Fibroblast of mammary gland (primary cell): ENCODE measurements at regions not wholly inside any gene's neighbourhood (a gene's known extent, or its start where the extent isn't known, plus 50 kb on each side); places are given as distances from the start of the nearest gene placed in this dataset.
"Not testable (repeated sequence)": the region's sequence is repeated elsewhere in the genome, so short reads cannot be mapped to it uniquely, and the experiment has no call there.

ENCODE experiments used
- DNase-seq: peaks from one replicate; pipeline ENCODE4 v3.0.0-alpha.2; 2010; ENCODE audit warnings: low read depth
- H3K4me3 ChIP-seq: 2 replicates; pipeline ENCODE4 v1.5.1; 2011; ENCODE audit warnings: low read depth, mild to moderate bottlenecking, low read length, moderate library complexity; ENCODE audit not compliant: control insufficient read depth
- TF ChIP-seq, protein P1 (sequence below): conservative IDR thresholded peaks from 2 replicates; pipeline ENCODE4 v1.5.1; 2011; ENCODE audit warnings: low read depth, low read length, inconsistent platforms; ENCODE audit not compliant: control insufficient read depth, insufficient read depth

DNA sequence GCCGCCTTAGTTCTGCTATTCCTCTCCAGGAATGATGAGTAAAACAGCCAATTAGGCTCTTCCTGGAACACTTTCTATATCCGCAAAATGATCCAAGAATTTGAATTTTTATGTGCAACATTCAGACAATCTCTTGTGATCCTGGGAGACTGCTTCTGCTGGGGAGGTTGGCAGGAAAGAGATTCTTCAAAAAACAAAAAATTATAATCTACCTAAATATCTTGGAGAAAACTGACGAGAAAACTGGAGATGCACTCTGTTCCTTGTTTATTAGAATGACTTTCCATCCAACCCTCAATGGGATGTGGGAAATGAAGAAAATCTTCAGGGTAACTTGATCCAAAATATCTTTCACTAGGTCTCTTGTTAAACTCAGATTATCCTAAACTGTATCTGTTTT is 346.3 kb upstream of the UBE2E2 start:
- H3K4me3 ChIP-seq = no peak overlapping the region
- TF ChIP-seq, protein P1, sequence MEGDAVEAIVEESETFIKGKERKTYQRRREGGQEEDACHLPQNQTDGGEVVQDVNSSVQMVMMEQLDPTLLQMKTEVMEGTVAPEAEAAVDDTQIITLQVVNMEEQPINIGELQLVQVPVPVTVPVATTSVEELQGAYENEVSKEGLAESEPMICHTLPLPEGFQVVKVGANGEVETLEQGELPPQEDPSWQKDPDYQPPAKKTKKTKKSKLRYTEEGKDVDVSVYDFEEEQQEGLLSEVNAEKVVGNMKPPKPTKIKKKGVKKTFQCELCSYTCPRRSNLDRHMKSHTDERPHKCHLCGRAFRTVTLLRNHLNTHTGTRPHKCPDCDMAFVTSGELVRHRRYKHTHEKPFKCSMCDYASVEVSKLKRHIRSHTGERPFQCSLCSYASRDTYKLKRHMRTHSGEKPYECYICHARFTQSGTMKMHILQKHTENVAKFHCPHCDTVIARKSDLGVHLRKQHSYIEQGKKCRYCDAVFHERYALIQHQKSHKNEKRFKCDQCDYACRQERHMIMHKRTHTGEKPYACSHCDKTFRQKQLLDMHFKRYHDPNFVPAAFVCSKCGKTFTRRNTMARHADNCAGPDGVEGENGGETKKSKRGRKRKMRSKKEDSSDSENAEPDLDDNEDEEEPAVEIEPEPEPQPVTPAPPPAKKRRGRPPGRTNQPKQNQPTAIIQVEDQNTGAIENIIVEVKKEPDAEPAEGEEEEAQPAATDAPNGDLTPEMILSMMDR = no peak
- no peak for DNase-seq

DNA sequence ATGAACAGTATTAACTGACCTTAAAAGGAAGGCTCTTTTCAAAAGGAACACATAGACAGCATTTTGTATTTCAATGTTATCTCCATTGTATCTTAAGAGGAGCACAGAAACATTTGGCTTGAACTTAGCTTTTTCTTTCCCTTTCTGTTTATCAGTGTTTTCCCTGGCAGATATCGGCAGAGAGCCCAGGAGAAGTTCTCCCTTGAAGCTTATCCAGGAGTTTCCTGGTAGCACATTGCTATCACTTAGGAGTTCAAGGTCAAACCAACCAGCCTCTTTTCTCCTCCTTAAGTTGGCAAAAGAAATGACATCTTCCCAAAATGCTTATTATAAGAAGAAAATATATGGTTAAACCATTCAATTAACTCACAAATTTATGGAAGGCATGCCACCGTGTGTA is 344.6 kb upstream of the UBE2E2 start:
- TF ChIP-seq, protein P1 = no peak
- H3K4me3 ChIP-seq = no peak overlapping the region
- no peak for DNase-seq

DNA sequence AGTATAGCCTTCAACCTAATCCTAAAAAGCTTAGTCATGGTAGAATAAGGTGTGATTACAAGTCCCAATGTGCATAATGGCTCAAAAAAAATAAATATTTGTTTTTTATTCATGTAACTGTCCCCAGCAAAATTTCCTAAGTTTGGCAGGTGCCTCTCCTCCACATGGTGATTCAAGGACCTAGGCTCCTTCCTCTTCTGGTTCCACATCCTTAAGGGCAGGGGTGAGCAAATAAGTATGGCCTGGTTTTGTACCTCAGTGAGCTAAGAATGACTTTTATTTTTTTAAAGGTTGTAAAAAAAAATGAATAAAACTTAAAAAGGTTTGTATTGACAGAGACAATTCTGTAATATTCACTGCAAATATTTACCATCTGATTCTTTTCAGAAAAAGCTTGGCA is 343.5 kb upstream of the UBE2E2 start:
- TF ChIP-seq, protein P1 = no peak
- no peak for DNase-seq

DNA sequence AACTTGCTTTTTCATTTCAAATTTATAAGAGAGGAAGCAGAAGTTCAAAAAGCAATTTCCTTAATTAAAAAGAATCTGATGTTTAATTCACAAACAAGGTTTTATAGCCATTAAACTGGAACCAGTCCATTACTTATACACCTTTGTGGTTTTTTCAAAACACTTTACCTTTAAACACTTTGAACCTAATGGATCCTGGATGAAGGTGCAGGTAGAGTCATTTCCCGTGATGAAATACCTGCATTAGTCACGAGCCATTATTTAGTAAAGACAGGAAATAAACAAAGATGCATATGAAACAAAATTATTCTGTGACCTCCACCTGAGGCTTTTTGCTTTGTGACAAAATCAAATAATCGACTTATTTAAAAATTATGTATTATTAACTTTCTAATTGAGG is 341.7 kb upstream of the UBE2E2 start:
- no peak for DNase-seq
- no peak overlapping the region for H3K4me3 ChIP-seq
- TF ChIP-seq, protein P1 = no peak

More for the DNA sequence above, 343.5 kb upstream of the UBE2E2 start:
- H3K4me3 ChIP-seq = no peak overlapping the region

DNA sequence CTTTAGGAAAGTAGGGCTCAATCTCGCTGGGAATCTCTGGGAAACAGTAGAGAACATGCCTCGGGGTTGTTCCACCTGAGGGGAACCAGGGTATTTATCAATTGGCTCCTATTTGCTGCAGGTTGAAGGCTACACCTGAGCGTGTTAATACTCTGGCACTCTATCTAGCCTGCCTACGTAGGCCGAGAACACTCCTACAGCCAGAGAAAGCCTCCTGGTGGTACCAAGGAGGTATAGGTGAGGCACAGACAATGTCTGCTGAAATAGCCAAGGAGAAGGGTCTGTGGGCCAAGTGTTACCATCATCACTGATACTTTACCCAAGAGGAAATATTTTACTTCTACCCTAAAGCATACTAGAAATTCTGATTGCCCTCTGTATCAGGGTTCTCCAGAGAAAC is 341.0 kb upstream of the UBE2E2 start:
- TF ChIP-seq, protein P1 = no peak
- DNase-seq = no peak
- no peak overlapping the region for H3K4me3 ChIP-seq

DNA sequence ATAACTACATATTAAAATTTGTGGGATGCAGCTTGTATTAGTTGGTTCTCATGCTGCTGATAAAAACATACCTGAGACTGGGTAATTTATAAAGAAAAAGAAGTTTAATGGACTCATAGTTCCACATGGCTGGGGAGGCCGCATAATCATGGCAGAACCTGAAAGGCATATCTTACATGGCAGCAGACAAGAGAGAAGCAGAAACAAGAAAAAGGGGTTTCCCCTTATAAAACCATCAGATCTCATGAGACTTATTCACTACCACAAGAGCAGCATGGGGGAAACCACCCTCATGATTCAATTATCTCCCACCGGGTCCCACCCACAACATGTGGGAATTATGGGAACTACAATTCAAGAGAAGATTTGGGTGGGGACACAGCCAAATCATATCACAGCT is 320.3 kb upstream of the UBE2E2 start:
- H3K4me3 ChIP-seq, DNase-seq: not testable (repeated sequence)

DNA sequence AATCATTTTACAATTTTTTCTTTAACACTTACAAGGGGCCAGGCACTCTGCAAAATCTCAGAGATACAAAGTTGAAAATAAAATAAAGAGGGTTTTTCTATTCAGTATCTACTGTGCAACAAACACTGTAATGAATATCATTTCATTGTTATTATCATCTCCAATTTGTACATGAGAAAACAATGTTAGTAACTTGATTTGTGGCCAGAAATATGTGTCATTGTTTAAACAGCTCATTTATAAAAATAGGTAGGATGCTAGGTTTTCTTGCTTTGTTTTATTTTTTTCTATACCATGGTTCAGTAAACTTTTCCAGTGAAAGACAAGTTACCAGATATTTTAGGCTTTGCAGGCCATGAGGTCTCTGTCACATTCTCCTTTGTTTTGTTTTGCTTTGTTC is 318.1 kb upstream of the UBE2E2 start:
- DNase-seq = no peak
- no peak overlapping the region for H3K4me3 ChIP-seq
- TF ChIP-seq, protein P1 = no peak
